Fibroblast of villous mesenchyme (primary cell): ENCODE measurements at regions not wholly inside any gene's neighbourhood (a gene's known extent, or its start where the extent isn't known, plus 50 kb on each side); places are given as distances from the start of the nearest gene placed in this dataset.

Source experiments
- DNase-seq: peaks from one replicate; pipeline ENCODE4 v3.0.0-alpha.2; 2010; ENCODE audit warnings: low read depth
- H3K4me3 ChIP-seq: 2 replicates; pipeline ENCODE4 v1.5.1; 2011; ENCODE audit warnings: low read depth, mild to moderate bottlenecking, low read length
- CTCF ChIP-seq: IDR thresholded peaks from 2 replicates; pipeline ENCODE4 v1.5.1; 2012; ENCODE audit warnings: low read depth, mild to moderate bottlenecking, low read length; ENCODE audit not compliant: insufficient read depth

GRCh38 chr3:30241721-30242120 lies 364.7 kb upstream of the TGFBR2 start:
- DNase-seq, result no peak
- no peak for TF ChIP-seq CTCF
- H3K4me3 ChIP-seq, result no peak overlapping the region

GRCh38 chr3:30245858-30246622 lies 360.4 kb upstream of the TGFBR2 start:
- DNase-seq, result no peak
- no peak for TF ChIP-seq CTCF
- H3K4me3 ChIP-seq, result no peak overlapping the region

GRCh38 chr3:30248423-30248822 lies 358.0 kb upstream of the TGFBR2 start:
- DNase-seq, result peak; percentile 64
- no peak for TF ChIP-seq CTCF

GRCh38 chr3:30252474-30252873 lies 353.9 kb upstream of the TGFBR2 start:
- TF ChIP-seq CTCF, result no peak
- H3K4me3 ChIP-seq, result no peak overlapping the region
- no peak for DNase-seq

More at GRCh38 chr3:30248423-30248822, 358.0 kb upstream of the TGFBR2 start:
- H3K4me3 ChIP-seq, result no peak overlapping the region

- TF ChIP-seq CTCF, result no peak
- no peak for DNase-seq
- H3K4me3 ChIP-seq, result no peak overlapping the region
Measured at GRCh38 chr3:30253832-30254231, 352.6 kb upstream of the TGFBR2 start.

GRCh38 chr3:30256474-30256873 lies 349.9 kb upstream of the TGFBR2 start:
- no peak for TF ChIP-seq CTCF
- DNase-seq, result peak; percentile 49
- H3K4me3 ChIP-seq, result no peak overlapping the region
